Lower leg skin (tissue), 4 donors: ENCODE measurements at regions not wholly inside any gene's neighbourhood (a gene's known extent, or its start where the extent isn't known, plus 50 kb on each side); places are given as distances from the start of the nearest gene placed in this dataset.
"Not testable (repeated sequence)": the region's sequence is repeated elsewhere in the genome, so short reads cannot be mapped to it uniquely, and the experiment has no call there.

ENCODE experiments used
- DNase-seq, 2 donors: peaks; one replicate each; pipeline ENCODE4 v3.0.0-alpha.2; 2019; ENCODE audit warnings: low spot score in 2 of 2
- H3K4me3 ChIP-seq: fragments of 200-600 bp; sonication (generic); 2 replicates; pipeline ENCODE4 v1.5.1; 2017; ENCODE audit warnings: mild to moderate bottlenecking, low read depth; ENCODE audit not compliant: poor library complexity, severe bottlenecking
- CTCF ChIP-seq, 3 donors: fragments of 450-650 bp; IDR thresholded peaks; one replicate each; pipeline ENCODE4 v1.5.1; 2016; ENCODE audit warnings: antibody characterized with exemption in 3 of 3, mild to moderate bottlenecking in 3 of 3, moderate library complexity in 2 of 3
- POLR2A ChIP-seq, 2 donors: fragments of 450-650 bp; IDR thresholded peaks; one replicate each; pipeline ENCODE4 v1.6.1; 2016 to 2017; ENCODE audit warnings: antibody characterized with exemption in 2 of 2, mild to moderate bottlenecking in 1 of 2, moderate library complexity in 1 of 2
- WGBS, 2 donors: methylation state at CpG; one replicate each; pipeline ENCODE4 v1.1.5; 2018; 5-methylcytosine and 5-hydroxymethylcytosine counted together
- intact Hi-C: fragments of 100-400 bp; cut with DNase I; formaldehyde crosslinking; loops from one replicate; pipeline ENCODE4 v1.15.0; 2023; ENCODE audit warnings: low total_unique reads

GRCh38 chr4:30866907-30867306, 146.7 kb downstream of the PCDH7 start:
- DNase-seq: no peak

GRCh38 chr4:30867427-30867826, 147.3 kb downstream of the PCDH7 start:
- 69 to 77% methylated on average over 3 of the region's 3 CpGs for WGBS, 2 donors
- TF ChIP-seq CTCF (IDR thresholded peaks at IDR 0.05) (no peak), POLR2A (IDR thresholded peaks at IDR 0.05) (no peak)
- intact Hi-C loops: no loop called here
- no peak overlapping the region for H3K4me3 ChIP-seq
- DNase-seq: no peak

More at GRCh38 chr4:30866907-30867306, 146.7 kb downstream of the PCDH7 start:
- no peak for TF ChIP-seq POLR2A (IDR thresholded peaks at IDR 0.05)
- TF ChIP-seq CTCF (IDR thresholded peaks at IDR 0.05): no peak
- intact Hi-C loops: no loop called here
- WGBS, 2 donors: 97 to 98% methylated on average over 1 of the region's 1 CpG
- no peak overlapping the region for H3K4me3 ChIP-seq

- intact Hi-C loops: no loop called here
- DNase-seq: no peak
- H3K4me3 ChIP-seq: no peak overlapping the region
- TF ChIP-seq CTCF (IDR thresholded peaks at IDR 0.05): no peak
- no peak for TF ChIP-seq POLR2A (IDR thresholded peaks at IDR 0.05)
- WGBS, 2 donors: 84 to 90% methylated on average over 5 of the region's 5 CpGs
Measured at GRCh38 chr4:30868111-30868895, 148.1 kb downstream of the PCDH7 start.

GRCh38 chr4:30869387-30869786, 149.2 kb downstream of the PCDH7 start:
- H3K4me3 ChIP-seq, DNase-seq, intact Hi-C loops: not testable (repeated sequence)
- WGBS, 2 donors: 93 to 95% methylated on average over 1 of the region's 1 CpG

GRCh38 chr4:30870513-30870912, 150.3 kb downstream of the PCDH7 start:
- DNase-seq: no peak
- no peak overlapping the region for H3K4me3 ChIP-seq
- intact Hi-C loops: no loop called here
- no peak for TF ChIP-seq CTCF (IDR thresholded peaks at IDR 0.05)
- TF ChIP-seq POLR2A (IDR thresholded peaks at IDR 0.05): no peak
- WGBS, 2 donors: 68 to 80% methylated on average over 2 of the region's 2 CpGs

- TF ChIP-seq POLR2A (IDR thresholded peaks at IDR 0.05) (no peak), CTCF (IDR thresholded peaks at IDR 0.05) (no peak)
- intact Hi-C loops: no loop called here
- WGBS, 2 donors: 43 to 44% methylated on average over 3 of the region's 3 CpGs
- DNase-seq: no peak
- H3K4me3 ChIP-seq: no peak overlapping the region
Measured at GRCh38 chr4:30875658-30876269, 155.6 kb downstream of the PCDH7 start.
